UCSD-AML1 (cell line): ENCODE measurements at regions not wholly inside any gene's neighbourhood (a gene's known extent, or its start where the extent isn't known, plus 50 kb on each side); places are given as distances from the start of the nearest gene placed in this dataset.
"Not testable (repeated sequence)": the region's sequence is repeated elsewhere in the genome, so short reads cannot be mapped to it uniquely, and the experiment has no call there.

ENCODE experiments used
- DNase-seq: peaks from one replicate; lab custom pipeline; 2025; ENCODE audit not compliant: unreplicated experiment; lab: John Stamatoyannopoulos, UW

GRCh38 chr10:62585211-62585775 lies 211.1 kb downstream of the ZNF365 start:
- no peak for DNase-seq

GRCh38 chr10:62587011-62587410 lies 212.8 kb downstream of the ZNF365 start:
- no peak for DNase-seq

DNA sequence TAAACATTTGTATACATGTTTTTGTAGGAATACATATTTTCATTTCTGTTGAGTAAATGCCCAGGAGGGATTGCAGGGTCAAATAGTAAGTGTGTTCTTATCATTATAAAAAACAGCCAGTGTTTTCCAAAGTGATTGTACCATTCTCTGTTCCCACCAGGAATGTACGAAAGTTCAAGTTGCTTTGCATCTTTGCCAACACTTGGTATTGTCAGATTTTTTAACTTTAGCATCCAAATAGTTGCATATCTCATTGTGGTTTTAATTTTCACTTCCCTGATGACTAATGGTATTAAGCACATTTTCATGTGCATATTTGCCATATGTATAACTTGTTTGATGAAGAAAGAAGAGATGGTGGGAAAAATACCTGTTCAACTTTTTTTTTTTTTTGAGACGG lies 213.9 kb downstream of the ZNF365 start:
- no peak for DNase-seq

DNA sequence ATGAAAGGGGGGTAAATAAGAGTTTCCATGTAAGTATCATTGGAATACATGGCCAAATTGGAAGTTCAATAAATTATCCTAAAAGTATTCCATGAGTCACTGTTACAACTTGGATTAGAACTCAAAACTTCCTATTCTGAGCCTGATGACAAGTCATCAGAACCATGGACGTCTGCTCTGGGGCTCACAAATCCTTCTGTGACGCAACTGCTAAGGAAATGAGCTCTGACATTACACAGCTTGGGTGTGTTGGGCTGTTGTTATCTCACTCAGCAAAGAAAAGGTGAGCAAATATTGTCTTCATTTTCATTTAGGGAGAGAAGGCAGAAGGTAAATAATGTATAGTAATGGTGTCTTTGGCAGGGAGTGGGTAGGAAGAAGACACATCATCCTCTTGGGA lies 214.8 kb upstream of the ADO start:
- DNase-seq: no peak

DNA sequence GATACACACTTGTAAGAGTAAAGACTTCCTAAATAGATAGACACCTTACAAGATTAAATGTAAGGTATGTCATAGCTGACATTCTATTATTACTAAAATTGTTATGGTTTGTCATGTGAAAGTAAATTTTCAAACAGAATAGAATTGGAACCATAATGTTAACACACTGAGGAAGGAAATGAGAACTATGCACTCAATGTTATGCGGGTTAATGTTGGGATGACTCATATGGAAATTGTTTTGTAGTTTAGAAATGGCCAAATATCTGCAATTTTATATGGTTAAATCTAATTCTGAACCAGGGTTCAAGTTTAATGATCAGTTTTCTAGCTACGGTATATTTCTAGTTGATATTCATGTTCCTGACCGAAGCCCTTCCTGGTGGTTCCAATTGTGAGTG lies 214.2 kb upstream of the ADO start:
- no peak for DNase-seq

DNA sequence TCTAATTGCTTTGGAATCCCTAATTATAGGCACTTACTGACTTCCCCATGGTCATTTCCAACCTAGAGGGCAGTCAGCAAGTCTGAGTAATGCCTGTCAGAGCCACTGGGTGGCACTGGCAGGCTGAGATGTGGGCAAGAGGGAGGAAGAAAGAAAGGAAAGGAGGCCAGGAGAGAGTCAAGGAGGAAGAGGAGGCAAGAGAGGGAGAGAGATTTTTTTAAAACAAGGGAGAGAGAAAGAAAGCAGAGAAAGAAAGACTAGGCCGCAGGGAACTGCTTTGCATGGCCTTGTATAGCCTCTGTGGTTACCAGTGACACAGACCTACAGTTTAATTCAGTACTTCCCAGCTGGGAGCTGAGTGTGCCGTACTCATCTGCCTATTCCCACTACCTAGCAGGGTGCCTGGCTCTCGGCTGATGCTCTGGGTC lies 210.4 kb upstream of the ADO start:
- DNase-seq: peak; percentile 45

GRCh38 chr10:62597226-62597625 lies 207.3 kb upstream of the ADO start:
- DNase-seq: no peak

DNA sequence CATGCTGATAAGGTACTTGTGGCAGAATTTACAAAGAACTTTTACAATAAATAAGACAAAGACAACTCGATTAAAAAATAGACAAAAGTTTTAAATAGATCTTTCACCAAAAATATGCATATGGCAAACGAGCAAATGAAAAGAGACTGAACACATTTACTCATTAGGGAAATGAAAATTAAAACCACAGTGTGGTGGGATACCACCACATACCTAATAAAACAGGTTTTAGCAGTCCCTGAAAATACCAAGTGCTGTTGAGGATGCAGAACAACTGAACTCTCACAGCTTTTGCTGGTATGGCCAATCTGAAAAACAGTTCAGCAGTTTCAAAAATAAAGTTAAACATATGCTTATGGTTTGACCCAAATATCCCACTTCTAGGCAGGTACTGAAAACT lies 205.4 kb upstream of the ADO start:
- DNase-seq: no peak

DNA sequence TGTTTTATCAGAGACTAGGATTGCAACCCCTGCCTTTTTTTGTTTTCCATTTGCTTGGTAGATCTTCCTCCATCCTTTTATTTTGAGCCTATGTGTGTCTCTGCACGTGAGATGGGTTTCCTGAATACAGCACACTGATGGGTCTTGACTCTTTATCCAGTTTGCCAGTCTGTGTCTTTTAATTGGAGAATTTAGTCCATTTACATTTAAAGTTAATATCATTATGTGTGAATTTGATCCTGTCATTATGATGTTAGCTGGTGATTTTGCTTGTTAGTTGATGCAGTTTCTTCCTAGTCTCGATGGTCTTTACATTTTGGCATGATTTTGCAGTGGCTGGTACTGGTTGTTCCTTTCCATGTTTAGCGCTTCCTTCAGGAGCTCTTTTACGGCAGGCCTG lies 198.0 kb upstream of the ADO start:
- not testable (repeated sequence) for DNase-seq

DNA sequence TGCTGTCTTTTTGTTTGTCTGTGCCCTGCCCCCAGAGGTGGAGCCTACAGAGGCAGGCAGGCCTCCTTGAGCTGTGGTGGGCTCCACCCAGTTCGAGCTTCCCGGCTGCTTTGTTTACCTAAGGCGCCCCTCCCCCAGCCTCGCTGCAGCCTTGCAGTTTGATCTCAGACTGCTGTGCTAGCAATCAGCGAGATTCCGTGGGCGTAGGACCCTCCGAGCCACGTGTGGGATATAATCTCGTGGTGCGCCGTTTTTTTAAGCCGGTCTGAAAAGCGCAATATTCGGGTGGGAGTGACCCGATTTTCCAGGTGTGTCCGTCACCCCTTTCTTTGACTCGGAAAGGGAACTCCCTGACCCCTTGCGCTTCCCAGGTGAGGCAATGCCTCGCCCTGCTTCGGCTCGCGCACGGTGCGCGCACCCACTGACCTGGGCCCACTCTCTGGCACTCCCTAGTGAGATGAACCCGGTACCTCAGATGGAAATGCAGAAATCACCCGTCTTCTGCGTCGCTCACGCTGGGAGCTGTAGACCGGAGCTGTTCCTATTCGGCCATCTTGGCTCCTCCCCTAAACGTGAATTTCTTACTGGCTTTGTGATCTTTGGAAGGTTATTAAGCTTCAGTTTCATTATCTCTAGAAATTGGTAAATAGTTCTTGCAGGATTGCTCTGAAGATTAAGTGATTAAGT lies 196.2 kb upstream of the ADO start:
- not testable (repeated sequence) for DNase-seq

GRCh38 chr10:62610649-62611229 lies 193.8 kb upstream of the ADO start:
- DNase-seq: peak; percentile 59

- no peak for DNase-seq
Measured at GRCh38 chr10:62613424-62613823, 191.1 kb upstream of the ADO start.

DNA sequence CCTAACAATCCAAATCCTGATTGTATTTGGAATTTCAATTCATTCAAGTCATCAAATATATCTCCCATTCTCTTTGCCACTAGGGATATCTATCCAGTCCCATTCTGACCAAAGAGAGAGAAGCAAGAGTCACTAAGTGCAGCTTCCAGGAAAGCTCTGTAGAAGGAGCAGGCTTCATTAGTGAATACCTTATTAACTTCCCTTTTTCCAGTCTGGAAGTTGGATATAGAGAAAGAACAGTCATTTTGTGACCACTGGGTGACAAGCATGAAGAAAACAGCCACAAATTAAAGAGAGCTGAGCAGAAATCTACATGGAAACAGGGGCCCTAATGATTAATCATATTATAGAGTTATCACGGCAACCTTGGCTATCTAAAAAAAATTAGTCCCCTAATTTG lies 190.7 kb upstream of the ADO start:
- DNase-seq: no peak

DNA sequence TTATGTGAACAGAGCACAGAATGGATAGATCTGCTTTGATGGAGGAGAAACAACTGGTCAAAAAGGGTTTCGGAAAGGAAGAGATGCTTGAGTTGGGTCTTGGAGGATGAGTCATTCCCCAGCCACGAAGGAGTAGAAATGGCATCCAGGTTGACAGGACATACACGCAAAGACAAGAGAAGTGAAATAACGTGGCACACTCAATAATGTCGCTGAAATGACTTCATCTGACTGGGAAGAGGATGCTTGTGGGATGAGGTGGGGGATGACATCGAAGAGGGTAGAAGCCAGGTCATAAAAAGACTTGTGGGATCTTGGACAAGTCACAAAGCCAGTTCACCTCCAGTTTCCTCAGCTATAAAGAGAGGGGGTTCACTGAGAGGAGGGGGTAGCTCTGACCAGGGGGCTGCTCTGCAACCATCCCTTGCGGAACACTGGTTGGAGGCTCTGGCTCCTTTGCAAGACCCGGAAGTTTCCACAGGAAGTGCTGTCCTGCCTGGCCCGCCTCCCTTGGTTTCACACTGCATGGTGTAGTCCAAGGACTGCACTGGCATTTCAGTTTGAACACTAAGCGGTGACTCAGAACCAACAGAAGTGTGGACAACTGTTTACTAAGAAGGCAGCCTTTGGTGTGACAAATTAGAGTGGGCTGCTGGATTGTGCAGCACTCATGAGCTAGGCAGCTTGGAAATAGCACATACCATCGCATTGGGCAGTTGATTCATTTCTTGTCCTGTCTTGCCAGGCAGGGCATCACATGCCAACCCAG lies 189.9 kb upstream of the ADO start:
- no peak for DNase-seq

DNA sequence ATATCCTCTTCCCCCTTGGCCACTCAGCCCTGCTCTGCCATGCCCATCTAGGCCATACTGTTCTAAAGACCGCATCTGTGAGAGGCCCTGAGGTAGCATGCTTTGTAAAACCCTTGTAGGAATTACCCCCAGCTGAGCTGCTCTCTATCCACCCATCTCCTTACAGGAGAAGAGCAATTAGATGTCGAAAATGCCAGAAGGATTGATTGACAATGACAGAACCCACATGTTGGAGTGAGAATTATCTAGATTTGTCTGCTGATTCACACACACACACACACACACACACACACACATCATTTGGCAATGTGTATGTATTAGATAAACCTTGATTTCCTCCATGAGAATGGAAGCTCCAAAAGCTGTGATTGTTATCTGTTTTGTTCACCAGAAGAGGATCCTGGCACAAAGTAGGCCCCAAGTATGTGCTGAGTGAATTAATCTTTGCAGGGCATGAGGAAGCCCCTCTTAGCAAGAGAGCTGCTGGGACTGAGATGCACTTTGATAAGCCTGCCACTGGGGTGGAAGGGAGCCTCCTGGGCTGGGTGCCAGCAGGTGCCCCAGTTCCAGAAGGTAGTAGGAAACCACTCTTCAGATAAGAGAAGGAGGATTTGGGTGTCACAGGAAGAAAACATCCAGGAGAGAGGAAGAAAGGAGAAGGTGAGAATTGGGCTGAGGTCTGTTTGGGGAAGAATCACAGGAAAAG lies 187.5 kb upstream of the ADO start:
- no peak for DNase-seq

DNA sequence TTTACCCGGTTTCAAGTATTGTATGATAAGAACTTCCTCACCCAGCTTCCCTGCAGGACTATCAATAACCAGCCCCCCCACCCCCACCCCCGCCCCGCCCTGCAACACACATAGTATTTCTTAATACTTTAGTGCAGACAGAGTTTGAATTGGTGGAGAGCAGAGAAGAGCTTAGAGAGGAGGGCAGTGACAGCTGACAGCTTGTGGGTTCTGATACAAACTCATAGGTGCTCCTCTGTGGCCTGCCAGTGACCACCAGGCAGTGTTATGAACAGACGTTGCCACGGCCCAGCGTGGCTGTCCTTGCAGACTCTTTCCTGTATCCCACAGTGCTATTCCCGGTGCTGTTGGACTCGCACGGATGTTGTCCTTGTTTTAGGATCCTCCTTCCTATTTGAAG lies 186.9 kb upstream of the ADO start:
- DNase-seq: no peak

DNA sequence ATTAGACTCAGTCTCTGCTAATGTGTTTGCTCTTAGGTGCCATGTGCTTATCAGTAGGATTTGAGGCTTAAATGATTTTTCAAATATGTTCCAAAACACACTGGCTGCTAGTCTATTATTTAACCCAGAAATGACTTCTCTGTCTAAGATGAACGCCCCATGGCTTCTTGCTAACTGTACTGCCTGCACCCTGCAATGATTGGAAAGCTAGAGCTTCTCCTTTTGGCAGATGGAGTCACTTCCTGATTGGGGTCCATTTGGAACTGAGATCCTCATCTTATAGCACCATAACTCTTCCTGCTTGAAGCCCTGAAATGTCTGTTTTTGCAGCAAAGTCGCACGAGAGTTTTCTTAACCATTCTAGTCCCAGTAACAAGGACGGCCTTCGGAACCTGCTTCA lies 186.5 kb upstream of the ADO start:
- no peak for DNase-seq

DNA sequence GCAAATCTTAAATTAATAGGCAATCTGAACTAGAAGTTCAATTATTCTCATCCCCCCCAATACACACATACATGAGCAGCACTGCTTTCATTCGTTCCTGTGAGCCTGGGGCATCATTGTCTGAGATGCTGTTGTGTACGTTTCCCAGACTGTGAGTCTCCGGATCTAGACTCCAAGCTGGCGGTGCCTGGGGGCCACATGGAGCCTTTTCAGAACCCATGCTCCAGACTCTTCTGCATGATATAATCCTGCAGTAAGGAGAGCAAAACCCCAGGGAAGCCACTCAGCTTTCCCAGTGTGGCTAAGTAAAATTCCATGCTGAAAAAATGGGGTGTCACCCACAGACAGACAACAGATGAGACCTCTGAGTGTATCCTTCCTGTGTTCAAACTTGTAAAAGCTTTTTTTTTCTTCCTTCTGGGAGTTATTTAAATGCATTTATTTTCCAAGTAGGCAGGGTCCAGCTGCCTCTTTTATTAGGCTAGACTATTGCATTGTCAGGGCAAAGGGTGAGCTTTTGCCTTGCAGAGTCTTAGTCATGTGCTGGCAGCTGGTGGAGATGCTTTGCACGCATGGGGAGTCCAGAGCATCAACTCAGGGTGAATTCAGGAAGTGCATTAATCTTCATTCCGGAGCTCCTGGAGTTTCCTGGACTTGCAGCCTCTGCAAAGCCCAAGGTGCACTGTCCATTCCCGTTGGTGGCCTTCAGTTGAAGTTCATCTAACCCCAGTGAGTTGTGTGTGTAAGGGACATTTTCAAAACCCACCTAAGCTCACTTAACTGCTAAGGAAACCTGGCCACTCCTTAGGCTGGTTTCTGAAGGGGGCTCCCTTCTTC lies 185.7 kb upstream of the ADO start:
- DNase-seq: no peak

- DNase-seq: no peak
Measured at GRCh38 chr10:62619413-62619738, 185.1 kb upstream of the ADO start.

DNA sequence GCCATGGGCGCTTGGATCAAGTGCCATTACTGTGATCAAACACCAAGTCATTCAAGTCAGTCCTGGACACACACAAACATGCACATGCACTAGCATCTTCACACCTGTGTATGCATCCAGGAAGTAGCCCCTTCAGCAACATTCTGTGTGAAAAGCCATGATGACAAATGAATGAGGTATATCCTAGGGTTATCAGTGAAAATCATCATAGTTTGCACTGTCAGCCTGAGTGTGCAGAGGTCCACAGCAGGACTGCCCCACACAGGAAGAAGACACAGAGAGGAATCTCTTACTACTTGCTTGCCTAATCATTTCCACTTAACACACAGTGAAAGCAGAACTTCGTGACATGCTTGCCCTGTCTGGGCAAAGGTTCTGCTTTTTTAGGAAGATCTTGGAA lies 184.0 kb upstream of the ADO start:
- DNase-seq: no peak

DNA sequence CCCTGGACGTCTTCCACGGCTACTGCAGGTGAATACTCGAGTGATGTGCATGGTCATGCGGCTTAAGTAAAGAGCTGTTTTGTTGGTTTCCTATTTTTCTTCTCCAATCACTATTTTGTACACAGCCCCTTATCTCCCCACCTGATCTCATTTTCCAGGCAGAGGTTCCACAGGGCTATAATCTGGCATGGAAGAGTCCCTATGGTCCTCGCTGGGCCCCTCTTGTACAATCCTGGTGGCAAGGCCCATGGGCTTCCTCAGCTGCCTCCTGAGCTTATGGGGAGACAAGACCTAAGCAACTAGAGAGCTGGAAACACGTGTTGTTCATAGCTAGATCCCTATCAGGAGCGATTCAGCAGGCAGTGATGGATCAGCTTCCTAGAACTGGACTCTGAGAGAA lies 181.3 kb upstream of the ADO start:
- DNase-seq: no peak
